B cell (primary cell): ENCODE measurements at regions not wholly inside any gene's neighbourhood (a gene's known extent, or its start where the extent isn't known, plus 50 kb on each side); places are given as distances from the start of the nearest gene placed in this dataset.

ENCODE experiments used
- CTCF ChIP-seq: fragments of 200-600 bp; IDR thresholded peaks from one replicate; pipeline ENCODE4 v1.8.0; 2022; ENCODE audit warnings: antibody characterized with exemption, mild to moderate bottlenecking
- EZH2 ChIP-seq: IDR thresholded peaks from 2 replicates; pipeline ENCODE4 v1.6.1; 2012; ENCODE audit warnings: borderline replicate concordance, low read depth, mild to moderate bottlenecking, moderate library complexity, low read length; ENCODE audit not compliant: insufficient read depth, poor library complexity, severe bottlenecking

- TF ChIP-seq CTCF (no peak), EZH2 (no peak)
These were observed 485.8 kb downstream of the BRINP1 start for GRCh38 chr9:118883411-118883810.
